ENCODE measurements at regions not wholly inside any gene's neighbourhood (a gene's known extent, or its start where the extent isn't known, plus 50 kb on each side); places are given as distances from the start of the nearest gene placed in this dataset.

DNA sequence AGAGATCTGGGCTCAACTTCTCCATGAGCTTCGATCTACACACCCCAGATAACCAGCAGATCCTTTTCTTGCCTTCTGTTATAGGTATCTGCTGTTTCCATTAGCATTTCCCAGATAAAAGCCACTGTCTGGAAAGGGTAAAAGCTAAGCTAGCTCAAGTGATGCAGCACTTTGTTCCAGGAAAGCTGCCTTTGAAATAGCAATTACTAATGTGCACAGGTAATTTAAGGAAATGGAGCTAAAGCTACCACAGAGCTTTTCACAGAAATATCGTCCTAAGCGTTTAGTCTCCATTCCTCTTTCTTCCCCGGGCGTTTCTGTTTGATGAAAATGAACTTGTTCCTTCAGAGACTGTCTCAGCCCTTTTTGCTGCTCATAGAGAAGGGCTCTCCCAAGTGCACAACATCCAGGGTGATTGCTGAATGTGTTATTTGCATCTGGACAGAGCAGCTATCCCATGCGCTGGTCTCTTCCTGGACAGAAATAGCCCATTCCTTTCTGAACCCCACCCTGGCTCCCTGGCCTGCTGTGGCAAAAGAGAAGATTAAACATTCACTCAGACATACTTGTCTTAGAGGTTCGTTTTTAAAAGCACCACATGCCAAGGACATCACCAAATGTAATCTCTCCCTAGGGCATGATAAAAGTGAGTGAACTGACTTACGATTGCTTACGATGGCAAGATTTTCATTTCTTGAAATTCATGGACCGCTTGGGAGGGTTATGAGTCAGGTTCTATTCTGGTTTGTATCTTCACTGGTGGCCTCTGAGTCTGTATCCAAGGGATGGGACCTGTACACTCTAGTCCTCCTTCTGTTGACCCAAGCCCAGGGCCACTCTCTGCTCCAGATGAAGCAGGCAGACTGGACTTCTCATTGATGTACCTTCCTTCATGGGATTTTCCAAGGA, 429.1 kb upstream of the CDH4 start (continued):
- no peak for TF ChIP-seq KDM1A (IDR thresholded peaks at IDR 0.05; ENCODE audit: borderline replicate concordance, low read length)
- no peak for TF ChIP-seq KDM5A (IDR thresholded peaks at IDR 0.05; ENCODE audit: low read length)
- no peak for TF ChIP-seq SIN3A (conservative IDR thresholded peaks at IDR 0.05 in 1 of 2, IDR thresholded peaks at IDR 0.05 in 1 of 2; ENCODE audit: low read depth in 1 of 2, low read length in 2 of 2)
- TF ChIP-seq PHF8 (conservative IDR thresholded peaks at IDR 0.05; ENCODE audit: low read depth, low read length) = no peak
- TF ChIP-seq CHD1 (IDR thresholded peaks at IDR 0.05; ENCODE audit: low read depth, low read length) = no peak
- no peak for TF ChIP-seq CBX5 (IDR thresholded peaks at IDR 0.05; ENCODE audit: low read depth, low read length)
- no peak for TF ChIP-seq SRF (IDR thresholded peaks at IDR 0.05; ENCODE audit: low read depth, low read length)

All from H1 (cell line).